Fibroblast of skin of left quadriceps (primary cell): ENCODE measurements at regions not wholly inside any gene's neighbourhood (a gene's known extent, or its start where the extent isn't known, plus 50 kb on each side); places are given as distances from the start of the nearest gene placed in this dataset.

Source experiments
- DNase-seq, 2 experiments: peaks; one replicate each; pipeline ENCODE4 v3.0.0-alpha.2; 2013; ENCODE audit warnings: low read depth in 2 of 2

GRCh38 chr13:70644052-70644451 is 535.8 kb upstream of the KLHL1 start:
- DNase-seq: no peak

- no peak for DNase-seq
These were observed 526.6 kb upstream of the KLHL1 start for GRCh38 chr13:70634893-70635292.

- no peak for DNase-seq
These were observed 522.0 kb upstream of the KLHL1 start for GRCh38 chr13:70630247-70630646.

GRCh38 chr13:70623239-70623638 is 515.0 kb upstream of the KLHL1 start:
- no peak for DNase-seq

GRCh38 chr13:70622796-70623195 is 514.5 kb upstream of the KLHL1 start:
- DNase-seq: no peak

GRCh38 chr13:70619936-70620335 is 511.7 kb upstream of the KLHL1 start:
- no peak for DNase-seq

GRCh38 chr13:70616847-70617246 is 508.6 kb upstream of the KLHL1 start:
- DNase-seq: no peak

- DNase-seq: no peak
These were observed 505.0 kb upstream of the KLHL1 start for GRCh38 chr13:70613295-70613694.

- no peak for DNase-seq
These were observed 504.6 kb upstream of the KLHL1 start for GRCh38 chr13:70612881-70613280.

- DNase-seq: no peak
These were observed 496.2 kb upstream of the KLHL1 start for GRCh38 chr13:70604448-70604847.

GRCh38 chr13:70593716-70594115 is 485.5 kb upstream of the KLHL1 start:
- no peak for DNase-seq

- DNase-seq: no peak
These were observed 476.9 kb upstream of the KLHL1 start for GRCh38 chr13:70585109-70585508.

GRCh38 chr13:70580825-70581224 is 472.6 kb upstream of the KLHL1 start:
- no peak for DNase-seq

- no peak for DNase-seq
These were observed 471.7 kb upstream of the KLHL1 start for GRCh38 chr13:70579941-70580340.

GRCh38 chr13:70571221-70571620 is 463.0 kb upstream of the KLHL1 start:
- DNase-seq: no peak

- DNase-seq: peak; percentile 2 to 3
These were observed 460.3 kb upstream of the KLHL1 start for GRCh38 chr13:70568571-70568970.

- DNase-seq: no peak
These were observed 436.5 kb upstream of the KLHL1 start for GRCh38 chr13:70544706-70545105.

- no peak for DNase-seq
These were observed 433.2 kb upstream of the KLHL1 start for GRCh38 chr13:70541451-70541850.

- DNase-seq: no peak
These were observed 426.2 kb upstream of the KLHL1 start for GRCh38 chr13:70534466-70534865.

- DNase-seq: no peak
These were observed 421.4 kb upstream of the KLHL1 start for GRCh38 chr13:70529652-70530051.

- no peak for DNase-seq
These were observed 419.3 kb upstream of the KLHL1 start for GRCh38 chr13:70527599-70527998.

- DNase-seq: no peak
These were observed 415.4 kb upstream of the KLHL1 start for GRCh38 chr13:70523622-70524021.

GRCh38 chr13:70520275-70521036 is 412.2 kb upstream of the KLHL1 start:
- no peak for DNase-seq

- no peak for DNase-seq
These were observed 409.8 kb upstream of the KLHL1 start for GRCh38 chr13:70518081-70518480.
